Astrocyte (in vitro differentiated cells and primary cell): ENCODE measurements at regions not wholly inside any gene's neighbourhood (a gene's known extent, or its start where the extent isn't known, plus 50 kb on each side); places are given as distances from the start of the nearest gene placed in this dataset.

ENCODE experiments used
- DNase-seq: peaks from one replicate; pipeline ENCODE4 v3.0.0-alpha.2; 2010; ENCODE audit warnings: low read depth
- FAIRE-seq: peaks from 2 replicates; lab custom pipeline; 2011; peaks lifted over from hg19 to GRCh38; lab: Jason Lieb, UNC
- H2AFZ ChIP-seq: 2 replicates; pipeline ENCODE4 v1.6.0; 2012; ENCODE audit warnings: low read depth, low read length, inconsistent platforms
- H3K27ac ChIP-seq: 2 replicates; pipeline ENCODE4 v1.5.1; 2011; ENCODE audit warnings: low read depth, low read length, inconsistent platforms
- H3K27me3 ChIP-seq: 2 replicates; pipeline ENCODE4 v1.6.0; 2011; ENCODE audit warnings: low read length, inconsistent platforms; ENCODE audit not compliant: insufficient read depth
- H3K36me3 ChIP-seq: 2 replicates; pipeline ENCODE4 v1.5.1; 2011; ENCODE audit warnings: low read length, inconsistent platforms; ENCODE audit not compliant: insufficient read depth
- H3K4me1 ChIP-seq: 2 replicates; pipeline ENCODE4 v1.5.1; 2011; ENCODE audit warnings: low read length, inconsistent platforms; ENCODE audit not compliant: insufficient read depth
- H3K4me2 ChIP-seq: 2 replicates; pipeline ENCODE4 v1.6.0; 2012; ENCODE audit warnings: low read length, inconsistent platforms
- H3K4me3 ChIP-seq: 2 replicates; pipeline ENCODE4 v1.5.1; 2011; ENCODE audit warnings: low read depth, mild to moderate bottlenecking, low read length, inconsistent platforms; ENCODE audit not compliant: insufficient read depth
- H3K79me2 ChIP-seq: 2 replicates; pipeline ENCODE4 v1.6.0; 2012; ENCODE audit warnings: mild to moderate bottlenecking, low read length, inconsistent platforms; ENCODE audit not compliant: insufficient read depth
- H3K9ac ChIP-seq: 2 replicates; pipeline ENCODE4 v1.6.0; 2012; ENCODE audit warnings: mild to moderate bottlenecking, low read length, inconsistent platforms
- H3K9me3 ChIP-seq: 2 replicates; pipeline ENCODE4 v1.5.1; 2012; ENCODE audit warnings: low read depth, mild to moderate bottlenecking, low read length, inconsistent platforms; ENCODE audit not compliant: insufficient read depth
- H4K20me1 ChIP-seq: 2 replicates; pipeline ENCODE4 v1.6.0; 2012; ENCODE audit warnings: low read length, inconsistent platforms; ENCODE audit not compliant: insufficient read depth
- H3K27ac Mint-ChIP-seq: one replicate; pipeline ENCODE4 v1.8.0; 2021; ENCODE audit warnings: mild to moderate bottlenecking, mixed read lengths; ENCODE audit not compliant: unreplicated experiment
- H3K27me3 Mint-ChIP-seq: one replicate; pipeline ENCODE4 v1.8.0; 2021; ENCODE audit warnings: low read depth, mixed read lengths; ENCODE audit not compliant: unreplicated experiment
- H3K36me3 Mint-ChIP-seq: one replicate; pipeline ENCODE4 v1.8.0; 2021; ENCODE audit warnings: low read depth, mixed read lengths; ENCODE audit not compliant: unreplicated experiment
- H3K4me1 Mint-ChIP-seq: one replicate; pipeline ENCODE4 v1.8.0; 2021; ENCODE audit warnings: low read depth, mixed read lengths; ENCODE audit not compliant: unreplicated experiment
- H3K4me3 Mint-ChIP-seq: one replicate; pipeline ENCODE4 v1.8.0; 2021; ENCODE audit warnings: mild to moderate bottlenecking, moderate library complexity, mixed read lengths; ENCODE audit not compliant: unreplicated experiment
- H3K9me3 Mint-ChIP-seq: one replicate; pipeline ENCODE4 v1.8.0; 2021; ENCODE audit warnings: mild to moderate bottlenecking, mixed read lengths; ENCODE audit not compliant: unreplicated experiment
- CTCF ChIP-seq: IDR thresholded peaks from 2 replicates; pipeline ENCODE4 v1.5.1; 2011; ENCODE audit warnings: low read depth, mild to moderate bottlenecking, inconsistent platforms, low read length, moderate library complexity; ENCODE audit not compliant: insufficient read depth
- EZH2 ChIP-seq: IDR thresholded peaks from 2 replicates; pipeline ENCODE4 v1.6.1; 2012; ENCODE audit warnings: mild to moderate bottlenecking, low read length, inconsistent platforms; ENCODE audit not compliant: insufficient read depth

DNA sequence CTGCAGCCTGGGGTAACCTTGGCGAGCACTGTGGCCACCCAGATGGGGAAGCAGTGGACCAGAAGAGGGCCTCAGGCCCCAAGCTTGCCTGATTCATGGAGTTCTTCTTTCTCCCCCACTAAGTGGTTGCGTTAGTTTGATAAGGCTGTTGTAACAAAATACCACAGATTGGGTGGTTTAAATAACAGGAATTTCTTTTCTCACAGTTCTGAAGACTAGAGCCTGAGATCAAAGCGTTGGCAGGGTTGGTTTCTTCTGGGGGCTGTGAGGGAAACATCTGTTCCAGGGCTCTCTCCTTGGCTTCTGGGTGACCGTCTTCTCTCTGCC, 105.7 kb upstream of the GATB start:
- H2AFZ ChIP-seq, result no peak overlapping the region
- no peaks in the 10 kb centered on the region for H3K36me3 ChIP-seq
- no peaks in the 10 kb centered on the region for H3K79me2 ChIP-seq
- no peak overlapping the region for H3K27ac Mint-ChIP-seq
- no peak overlapping the region for H3K4me3 Mint-ChIP-seq
- peaks cover 14% of the 10 kb centered on the region for H3K27me3 Mint-ChIP-seq
- TF ChIP-seq CTCF (no peak), EZH2 (no peak)
- DNase-seq (no peak), FAIRE-seq (no peak)
- peaks cover 14% of the 10 kb centered on the region for H3K9me3 Mint-ChIP-seq
- peaks cover 13% of the 10 kb centered on the region for H3K4me1 Mint-ChIP-seq
- no peaks in the 10 kb centered on the region for H4K20me1 ChIP-seq
- H3K27me3 ChIP-seq, result no peaks in the 10 kb centered on the region
- no peak overlapping the region for H3K27ac ChIP-seq
- no peaks in the 10 kb centered on the region for H3K36me3 Mint-ChIP-seq
- no peak overlapping the region for H3K4me3 ChIP-seq
- no peaks in the 10 kb centered on the region for H3K9me3 ChIP-seq
- H3K9ac ChIP-seq, result no peak overlapping the region
- no peak overlapping the region for H3K4me2 ChIP-seq
- no peaks in the 10 kb centered on the region for H3K4me1 ChIP-seq

DNA sequence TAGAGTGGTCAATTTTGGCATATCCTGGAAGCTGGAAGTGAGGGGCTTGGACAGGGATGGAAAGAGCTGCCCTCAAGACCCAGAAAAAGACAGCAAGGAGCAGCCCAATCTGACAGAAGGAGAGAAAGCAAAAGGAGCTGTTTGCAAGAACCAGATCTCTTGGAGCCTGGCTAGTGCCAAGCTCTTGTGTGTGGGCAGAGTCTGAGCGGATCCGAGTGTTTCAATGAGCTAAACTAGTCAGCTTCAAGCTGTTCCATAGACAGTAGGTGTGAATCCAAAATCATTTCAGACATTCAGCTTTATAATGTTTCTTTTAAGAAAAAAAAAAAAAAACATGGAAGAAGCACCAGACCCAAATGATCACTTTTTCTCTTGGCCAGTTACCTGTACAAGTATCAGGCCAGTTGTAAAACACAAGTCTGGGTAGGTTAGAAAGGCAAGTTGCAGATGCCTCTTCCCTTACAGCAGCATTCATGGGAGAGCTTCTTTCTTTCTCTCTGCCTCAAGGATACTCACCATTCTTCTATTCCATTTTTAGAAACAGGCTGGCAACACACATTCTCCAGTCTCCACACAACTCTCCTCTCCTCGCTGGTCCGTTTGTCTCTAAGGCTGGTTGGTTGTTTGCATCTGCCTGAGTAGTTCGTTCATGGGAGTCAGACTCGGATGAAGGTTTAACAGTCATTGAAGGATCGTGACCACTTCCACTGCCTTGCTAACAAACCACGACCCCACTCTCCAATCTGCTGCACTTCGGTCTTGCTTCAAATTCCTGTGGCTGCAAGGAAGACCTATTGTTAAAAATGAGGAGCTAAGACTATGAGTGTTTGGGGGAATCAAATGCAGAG, 105.2 kb upstream of the GATB start:
- no peaks in the 10 kb centered on the region for H3K27me3 ChIP-seq
- no peak overlapping the region for H2AFZ ChIP-seq
- H3K79me2 ChIP-seq, result no peaks in the 10 kb centered on the region
- TF ChIP-seq CTCF, result no peak
- no peak for TF ChIP-seq EZH2
- FAIRE-seq (no peak), DNase-seq (peak; percentile 41)
- Mint-ChIP-seq H3K4me3 (no peak overlapping the region), H3K4me1 (peaks cover 13% of the 10 kb centered on the region), H3K27me3 (peaks cover 12% of the 10 kb centered on the region), H3K27ac (no peak overlapping the region), H3K9me3 (peaks cover 12% of the 10 kb centered on the region), H3K36me3 (no peaks in the 10 kb centered on the region)
- no peaks in the 10 kb centered on the region for H3K9me3 ChIP-seq
- no peak overlapping the region for H3K9ac ChIP-seq
- H3K4me2 ChIP-seq, result no peak overlapping the region
- H3K27ac ChIP-seq, result no peak overlapping the region
- H4K20me1 ChIP-seq, result no peaks in the 10 kb centered on the region
- no peak overlapping the region for H3K4me3 ChIP-seq
- H3K36me3 ChIP-seq, result no peaks in the 10 kb centered on the region
- no peaks in the 10 kb centered on the region for H3K4me1 ChIP-seq

DNA sequence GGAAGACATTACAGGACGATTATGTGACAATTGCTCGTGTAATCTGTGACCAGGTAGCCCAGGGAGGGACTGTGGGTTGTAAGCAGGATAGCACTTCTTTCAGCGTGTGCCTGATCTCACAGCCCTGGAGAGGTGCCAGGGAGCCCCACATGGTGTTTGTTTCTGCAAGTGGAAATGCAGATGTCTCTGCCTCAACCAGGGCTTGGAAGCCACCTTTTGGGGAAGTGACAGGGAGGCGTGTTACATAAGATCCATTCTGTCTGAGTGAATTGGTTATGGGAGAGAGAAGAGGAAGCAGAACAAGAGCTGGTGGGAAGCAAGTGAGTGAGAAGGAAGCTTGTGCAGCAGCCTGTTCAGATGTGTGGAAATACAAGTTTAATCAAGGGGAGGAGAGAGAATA, 104.5 kb upstream of the GATB start:
- DNase-seq (no peak), FAIRE-seq (no peak)
- H3K36me3 Mint-ChIP-seq, result no peaks in the 10 kb centered on the region
- no peak overlapping the region for H2AFZ ChIP-seq
- H3K4me1 Mint-ChIP-seq, result peaks cover 13% of the 10 kb centered on the region
- no peaks in the 10 kb centered on the region for H3K4me1 ChIP-seq
- H3K36me3 ChIP-seq, result no peaks in the 10 kb centered on the region
- no peaks in the 10 kb centered on the region for H3K9me3 ChIP-seq
- H3K79me2 ChIP-seq, result no peaks in the 10 kb centered on the region
- H3K4me2 ChIP-seq, result no peak overlapping the region
- no peak overlapping the region for H3K27ac Mint-ChIP-seq
- no peak overlapping the region for H3K4me3 ChIP-seq
- no peak overlapping the region for H3K9ac ChIP-seq
- no peaks in the 10 kb centered on the region for H3K27me3 ChIP-seq
- H3K9me3 Mint-ChIP-seq, result peaks cover 12% of the 10 kb centered on the region
- no peak overlapping the region for H3K4me3 Mint-ChIP-seq
- H4K20me1 ChIP-seq, result no peaks in the 10 kb centered on the region
- no peak overlapping the region for H3K27ac ChIP-seq
- TF ChIP-seq CTCF (no peak), EZH2 (no peak)
- peaks cover 15% of the 10 kb centered on the region for H3K27me3 Mint-ChIP-seq
